Right atrium auricular region (tissue), 2 donors: ENCODE measurements at regions not wholly inside any gene's neighbourhood (a gene's known extent, or its start where the extent isn't known, plus 50 kb on each side); places are given as distances from the start of the nearest gene placed in this dataset.
"Not testable (repeated sequence)": the region's sequence is repeated elsewhere in the genome, so short reads cannot be mapped to it uniquely, and the experiment has no call there.

Experiments used
- DNase-seq: peaks from one replicate; pipeline ENCODE4 v3.0.0-alpha.2; 2019; ENCODE audit warnings: low spot score
- H3K27ac ChIP-seq, 2 donors: fragments of 200-600 bp; sonication (generic); 1 replicate in 1 of 2; 2 replicates in 1 of 2; pipeline ENCODE4 v1.5.1; 2016 to 2019
- H3K27me3 ChIP-seq, 2 donors: fragments of 200-600 bp; sonication (generic); one replicate each; pipeline versions ENCODE4 v1.5.1 to v1.6.0; 2017 to 2019
- H3K36me3 ChIP-seq: fragments of 200-600 bp; sonication (generic); one replicate; pipeline ENCODE4 v1.5.1; 2016
- H3K4me1 ChIP-seq, 2 donors: fragments of 200-600 bp; sonication (generic); one replicate each; pipeline versions ENCODE4 v1.5.1 to v1.6.0; 2017 to 2019
- H3K4me3 ChIP-seq, 2 donors: fragments of 200-600 bp; sonication (generic); 1 replicate in 1 of 2; 2 replicates in 1 of 2; pipeline ENCODE4 v1.5.1; 2017 to 2019; ENCODE audit warnings: mild to moderate bottlenecking in 1 of 2, moderate library complexity in 1 of 2
- H3K9me3 ChIP-seq, 2 donors: fragments of 200-600 bp; sonication (generic); one replicate each; pipeline ENCODE4 v1.5.1; 2019
- CTCF ChIP-seq, 2 donors: fragments of 200-600 bp; sonication (generic); IDR thresholded peaks; one replicate each; pipeline ENCODE4 v1.5.1; 2019; ENCODE audit warnings: antibody characterized with exemption in 2 of 2

DNA sequence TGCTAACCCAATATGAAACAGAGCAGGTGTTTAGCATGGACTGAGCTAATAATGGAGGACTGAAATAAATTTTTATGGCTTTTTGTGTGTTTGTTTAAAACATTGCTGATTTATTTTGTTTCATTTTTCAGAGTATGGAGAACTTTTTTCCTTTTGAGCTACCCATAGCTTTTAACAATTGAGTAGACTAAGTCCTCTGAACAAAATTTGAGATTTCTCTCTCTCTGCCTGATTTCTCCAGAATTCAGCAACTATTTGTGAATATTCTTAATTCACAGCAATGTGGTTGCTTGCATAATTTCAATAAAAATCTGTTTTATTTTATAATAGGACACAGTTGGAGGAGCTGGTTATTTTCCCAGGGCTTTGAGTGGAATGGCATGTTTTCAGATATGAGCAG is 103.7 kb downstream of the TPBG start:
- DNase-seq = no peak
- TF ChIP-seq CTCF (IDR thresholded peaks at IDR 0.05) = no peak
- peaks cover 0 to 8% of the 10 kb centered on the region in 2 donors for H3K9me3 ChIP-seq

GRCh38 chr6:82470123-82470522 is 106.5 kb downstream of the TPBG start:
- H3K27me3 ChIP-seq, H3K4me1 ChIP-seq, H3K4me3 ChIP-seq, DNase-seq, H3K27ac ChIP-seq, H3K36me3 ChIP-seq, H3K9me3 ChIP-seq: not testable (repeated sequence)

More for the DNA sequence above, 103.7 kb downstream of the TPBG start:
- no peaks in the 10 kb centered on the region for H3K27me3 ChIP-seq
- no peaks in the 10 kb centered on the region for H3K36me3 ChIP-seq
- no peak overlapping the region for H3K4me3 ChIP-seq
- no peaks in the 10 kb centered on the region for H3K4me1 ChIP-seq
- H3K27ac ChIP-seq = no peak overlapping the region

DNA sequence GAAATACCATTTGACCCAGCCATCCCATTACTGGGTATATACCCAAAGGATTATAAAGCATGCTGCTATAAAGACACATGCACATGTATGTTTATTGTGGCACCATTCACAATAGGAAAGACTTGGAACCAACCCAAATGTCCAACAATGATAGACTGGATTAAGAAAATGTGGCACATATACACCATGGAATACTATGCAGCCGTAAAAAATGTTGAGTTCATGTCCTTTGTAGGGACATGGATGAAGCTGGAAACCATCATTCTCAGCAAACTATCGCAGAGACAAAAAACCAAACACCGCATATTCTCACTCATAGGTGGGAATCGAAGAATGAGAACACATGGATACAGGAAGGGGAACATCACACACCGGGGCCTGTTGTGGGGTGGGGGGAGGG is 111.5 kb downstream of the TPBG start:
- H3K4me3 ChIP-seq, H3K4me1 ChIP-seq, H3K27ac ChIP-seq: not testable (repeated sequence)

GRCh38 chr6:82484001-82484400 is 120.4 kb downstream of the TPBG start:
- Histone ChIP-seq H3K36me3 (no peaks in the 10 kb centered on the region), H3K27me3 (no peaks in the 10 kb centered on the region), H3K4me1 (no peaks in the 10 kb centered on the region), H3K9me3 (peaks cover 0 to 29% of the 10 kb centered on the region in 2 donors), H3K4me3 (no peak overlapping the region), H3K27ac (no peak overlapping the region)
- TF ChIP-seq CTCF (IDR thresholded peaks at IDR 0.05) = no peak
- DNase-seq = no peak

More for the DNA sequence above, 111.5 kb downstream of the TPBG start:
- not testable (repeated sequence) for H3K27me3 ChIP-seq, DNase-seq, H3K36me3 ChIP-seq, H3K9me3 ChIP-seq

DNA sequence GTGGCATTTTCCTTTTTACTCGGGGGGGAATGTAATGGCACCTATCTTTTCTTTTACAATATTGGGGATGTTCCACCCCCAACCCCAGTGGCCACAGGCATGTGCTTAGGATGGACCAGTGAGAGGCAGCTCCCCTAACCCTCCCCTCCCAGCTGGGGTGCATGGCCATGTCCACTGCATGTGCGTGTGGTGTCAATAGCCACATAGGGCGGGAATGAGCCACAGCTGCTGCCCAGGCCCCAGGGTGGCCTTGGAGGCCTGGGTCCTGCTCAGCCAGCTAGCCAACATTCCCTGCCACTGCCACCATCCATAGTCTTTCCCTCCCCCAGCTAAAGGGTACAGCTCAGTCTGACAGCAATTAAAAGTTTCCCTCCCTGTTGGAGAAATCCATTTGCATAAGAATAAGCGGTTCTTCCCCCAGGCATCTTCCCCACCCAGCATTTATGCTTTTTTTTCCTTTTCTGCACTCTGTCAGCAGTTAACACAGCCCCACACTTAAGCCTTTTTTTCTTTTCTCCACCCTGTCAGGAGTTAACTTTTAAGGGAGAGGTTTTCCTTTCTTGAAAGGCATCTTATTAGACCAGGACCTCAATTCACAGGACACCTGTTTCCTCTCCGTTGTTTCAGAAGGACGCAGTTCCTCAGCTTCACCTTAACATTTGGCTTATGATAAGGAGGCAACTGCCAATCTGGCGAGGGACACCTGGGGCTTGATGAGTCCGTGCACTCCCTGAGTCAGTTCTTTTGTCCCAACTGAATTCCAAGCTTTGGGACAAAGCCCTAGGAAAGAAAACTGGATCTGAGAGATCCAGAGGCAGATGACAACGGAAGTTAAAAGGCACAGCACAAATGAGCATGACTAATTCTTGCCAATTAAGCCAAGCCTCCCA is 121.4 kb downstream of the TPBG start:
- no peak overlapping the region for H3K4me3 ChIP-seq
- no peaks in the 10 kb centered on the region for H3K36me3 ChIP-seq
- H3K4me1 ChIP-seq = no peaks in the 10 kb centered on the region
- no peak for DNase-seq
- peaks cover 0 to 34% of the 10 kb centered on the region in 2 donors for H3K9me3 ChIP-seq
- no peak overlapping the region for H3K27ac ChIP-seq
- no peak for TF ChIP-seq CTCF (IDR thresholded peaks at IDR 0.05)
- no peaks in the 10 kb centered on the region for H3K27me3 ChIP-seq

- no peak for DNase-seq
- Histone ChIP-seq H3K36me3 (no peaks in the 10 kb centered on the region), H3K27ac (no peak overlapping the region), H3K9me3 (peaks cover 0 to 38% of the 10 kb centered on the region in 2 donors), H3K4me3 (no peak overlapping the region), H3K27me3 (no peaks in the 10 kb centered on the region), H3K4me1 (no peaks in the 10 kb centered on the region)
- no peak for TF ChIP-seq CTCF (IDR thresholded peaks at IDR 0.05)
Observed at GRCh38 chr6:82487895-82488294, 124.3 kb downstream of the TPBG start.

GRCh38 chr6:82488403-82488802 is 124.8 kb downstream of the TPBG start:
- Histone ChIP-seq H3K9me3 (peaks cover 0 to 38% of the 10 kb centered on the region in 2 donors), H3K4me3 (no peak overlapping the region), H3K36me3 (no peaks in the 10 kb centered on the region), H3K27me3 (no peaks in the 10 kb centered on the region), H3K27ac (no peak overlapping the region), H3K4me1 (no peaks in the 10 kb centered on the region)
- TF ChIP-seq CTCF (IDR thresholded peaks at IDR 0.05) = no peak
- no peak for DNase-seq
